GM19372 (cell line): ENCODE measurements at regions not wholly inside any gene's neighbourhood (a gene's known extent, or its start where the extent isn't known, plus 50 kb on each side); places are given as distances from the start of the nearest gene placed in this dataset.

Experiments used
- ATAC-seq: cut with Tn5 transposase; IDR thresholded peaks from one replicate; pipeline ENCODE4 v1.9.1; 2021; ENCODE audit warnings: mild to moderate bottlenecking, low read depth, moderate library complexity; ENCODE audit not compliant: unreplicated experiment

DNA sequence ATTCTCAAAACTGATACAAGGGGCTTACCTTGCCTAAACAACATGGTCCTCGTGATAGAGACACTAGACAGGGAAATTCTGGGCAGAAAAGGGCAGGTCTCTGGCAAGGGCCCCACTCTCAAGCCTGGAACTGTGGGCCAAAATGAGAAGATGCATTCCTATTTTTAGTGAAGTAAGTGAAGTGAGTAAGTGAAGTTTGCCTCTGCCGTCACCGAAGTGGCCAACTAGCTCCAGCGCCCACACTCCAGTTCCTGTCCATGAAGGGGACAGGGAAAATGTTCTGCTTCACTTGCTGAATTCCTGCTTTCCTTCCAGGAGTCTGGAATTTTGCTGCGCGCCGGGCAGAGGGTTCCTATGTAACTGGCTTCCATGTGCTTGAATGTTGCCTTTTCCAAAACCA is 1035.6 kb upstream of the TMEM132C start:
- no peak for ATAC-seq

GRCh38 chr12:127233016-127233415 is 1034.0 kb upstream of the TMEM132C start:
- ATAC-seq = no peak

GRCh38 chr12:127235761-127236160 is 1031.2 kb upstream of the TMEM132C start:
- ATAC-seq = no peak

GRCh38 chr12:127236491-127236890 is 1030.5 kb upstream of the TMEM132C start:
- ATAC-seq = no peak

- no peak for ATAC-seq
Measured at GRCh38 chr12:127237151-127237550, 1029.8 kb upstream of the TMEM132C start.

DNA sequence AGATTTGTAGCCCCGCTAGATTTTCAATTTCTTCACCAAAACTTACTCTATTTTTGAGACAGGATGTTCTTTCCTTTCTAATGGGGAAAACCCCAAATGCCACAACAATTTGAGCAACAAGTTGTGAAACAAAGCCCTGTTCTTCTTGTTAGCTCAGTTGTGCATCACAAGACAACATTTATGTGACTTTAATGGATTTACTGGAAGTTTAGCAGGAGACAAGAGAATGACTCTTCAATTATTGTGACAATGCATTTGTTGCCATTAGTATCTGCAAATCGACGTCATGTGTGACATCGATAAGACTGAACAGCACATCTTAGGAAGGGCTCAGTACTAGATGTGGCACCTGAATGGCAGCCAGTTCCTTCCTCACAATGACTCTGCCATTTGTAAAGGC is 1028.9 kb upstream of the TMEM132C start:
- no peak for ATAC-seq

DNA sequence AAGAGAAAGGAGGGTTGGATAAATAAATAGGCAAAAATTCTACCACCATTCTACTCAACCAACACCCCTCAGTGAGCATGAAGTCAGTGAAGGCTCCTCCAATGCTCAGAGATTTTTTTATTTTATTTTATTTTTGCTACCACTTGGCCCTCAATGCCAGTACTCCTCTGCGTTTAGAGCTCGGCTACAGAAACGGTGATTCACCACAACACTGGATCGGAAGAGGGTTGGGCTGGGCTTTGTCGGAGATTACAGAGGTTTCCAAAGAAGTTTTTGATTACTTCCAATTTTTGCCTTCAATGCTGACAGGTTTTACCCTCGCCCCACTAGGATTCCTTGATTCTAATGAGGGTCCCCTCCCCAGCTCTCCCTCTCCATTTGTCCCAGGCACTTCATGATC is 1027.2 kb upstream of the TMEM132C start:
- no peak for ATAC-seq

DNA sequence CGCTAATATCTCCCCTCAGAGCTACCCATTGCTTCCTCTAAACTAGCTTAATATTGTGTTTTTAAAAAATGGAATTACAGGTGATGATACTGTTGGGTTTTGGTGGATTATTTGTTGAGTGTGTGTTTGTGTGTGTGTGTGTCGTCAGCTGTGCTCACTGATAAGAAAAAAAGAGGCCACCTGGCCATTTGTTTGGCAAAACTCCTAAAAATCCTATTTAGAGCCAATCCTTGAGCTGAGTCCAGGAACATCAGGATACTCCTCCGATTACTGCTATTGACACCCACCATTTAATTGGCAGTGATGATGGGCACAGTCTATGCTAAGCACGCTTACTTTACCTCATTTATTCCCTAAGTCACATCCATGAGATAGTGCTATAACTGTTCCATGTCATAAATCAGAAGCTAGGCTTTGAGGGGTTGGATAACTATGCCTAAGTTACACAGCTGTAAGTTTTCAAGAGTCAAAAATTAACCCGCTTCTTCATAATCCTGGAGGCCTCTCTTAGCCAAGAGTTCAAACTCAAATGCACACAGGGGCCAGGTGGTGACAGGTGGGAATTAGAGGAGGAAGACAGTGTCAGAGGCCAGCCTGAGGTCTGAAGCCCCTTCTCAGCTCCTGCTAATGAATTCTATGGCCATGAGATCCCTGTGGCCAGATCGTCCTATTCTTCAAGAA is 1026.6 kb upstream of the TMEM132C start:
- ATAC-seq = no peak

GRCh38 chr12:127241072-127241817 is 1025.7 kb upstream of the TMEM132C start:
- ATAC-seq = no peak

DNA sequence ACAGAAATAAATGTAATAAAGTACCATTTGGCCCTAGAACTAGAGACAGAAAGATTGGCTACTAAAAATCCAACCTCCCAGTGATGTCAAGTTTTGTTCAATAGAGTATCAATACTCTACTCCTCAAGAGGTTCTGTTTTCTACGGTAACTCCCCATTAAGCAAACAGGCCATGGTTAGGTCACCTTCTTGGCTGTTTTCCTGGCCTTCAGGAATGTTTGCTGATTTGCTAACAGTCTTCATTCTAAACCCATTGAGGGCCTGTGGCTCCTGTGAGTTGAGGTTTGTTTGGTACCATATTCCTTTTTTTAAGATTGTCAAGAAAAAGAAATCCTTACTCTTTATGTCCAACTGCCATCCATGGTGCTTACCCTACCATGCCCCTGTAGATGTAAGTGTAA is 1022.0 kb upstream of the TMEM132C start:
- no peak for ATAC-seq

DNA sequence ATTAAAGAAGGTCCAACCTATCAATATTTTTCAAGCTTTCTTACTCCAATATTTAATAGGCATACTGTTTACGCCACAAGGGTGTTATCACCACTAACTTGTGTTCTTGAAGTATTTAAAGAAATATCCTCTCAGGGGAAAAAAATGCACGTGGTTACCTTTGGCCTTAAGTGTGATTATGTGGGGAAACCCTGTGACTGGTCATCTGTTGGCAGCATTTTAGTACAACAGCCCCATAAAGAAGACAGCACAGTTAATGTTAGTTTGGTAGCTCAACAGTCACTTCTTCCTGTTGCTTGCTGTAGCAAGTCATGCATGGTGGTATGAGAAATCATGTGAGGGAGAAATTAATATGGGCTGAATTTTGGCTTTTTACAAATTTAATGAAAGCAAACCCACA is 1021.5 kb upstream of the TMEM132C start:
- no peak for ATAC-seq

DNA sequence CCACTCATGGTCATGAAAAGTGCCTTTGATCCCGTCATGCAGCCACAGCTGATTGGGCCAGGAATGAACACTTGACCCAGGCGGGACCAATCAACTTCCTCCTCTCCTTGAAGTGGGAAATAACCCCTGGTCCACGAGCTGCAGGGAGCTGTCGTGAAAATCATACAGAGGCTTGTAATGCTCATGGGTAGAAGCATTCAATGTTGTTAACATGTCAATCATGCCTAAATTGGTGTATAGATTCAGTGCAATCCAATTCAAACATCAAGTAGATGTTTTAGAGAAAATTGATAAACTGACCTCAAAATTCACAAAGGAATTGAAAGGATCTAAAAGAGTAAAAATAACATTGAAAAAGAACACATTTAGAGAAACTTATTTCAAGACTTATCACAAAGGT is 1019.0 kb upstream of the TMEM132C start:
- no peak for ATAC-seq

DNA sequence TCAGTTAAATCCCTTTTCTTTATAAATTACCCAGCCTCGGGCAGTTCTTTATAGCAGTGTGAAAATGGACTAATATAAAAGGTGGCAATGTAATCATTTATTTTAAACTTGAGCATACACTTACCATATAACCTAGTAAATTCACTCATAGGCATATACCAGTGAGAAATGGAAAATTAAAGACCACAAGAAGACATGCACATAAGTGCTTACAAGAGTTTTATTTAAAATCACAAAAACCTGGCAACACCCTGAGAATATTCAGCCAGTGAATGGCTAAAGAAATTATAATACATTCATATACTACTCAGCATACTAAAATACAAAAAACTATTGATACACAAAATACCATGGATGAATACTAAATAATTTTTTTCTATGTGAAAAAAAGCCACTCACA is 1017.5 kb upstream of the TMEM132C start:
- no peak for ATAC-seq

DNA sequence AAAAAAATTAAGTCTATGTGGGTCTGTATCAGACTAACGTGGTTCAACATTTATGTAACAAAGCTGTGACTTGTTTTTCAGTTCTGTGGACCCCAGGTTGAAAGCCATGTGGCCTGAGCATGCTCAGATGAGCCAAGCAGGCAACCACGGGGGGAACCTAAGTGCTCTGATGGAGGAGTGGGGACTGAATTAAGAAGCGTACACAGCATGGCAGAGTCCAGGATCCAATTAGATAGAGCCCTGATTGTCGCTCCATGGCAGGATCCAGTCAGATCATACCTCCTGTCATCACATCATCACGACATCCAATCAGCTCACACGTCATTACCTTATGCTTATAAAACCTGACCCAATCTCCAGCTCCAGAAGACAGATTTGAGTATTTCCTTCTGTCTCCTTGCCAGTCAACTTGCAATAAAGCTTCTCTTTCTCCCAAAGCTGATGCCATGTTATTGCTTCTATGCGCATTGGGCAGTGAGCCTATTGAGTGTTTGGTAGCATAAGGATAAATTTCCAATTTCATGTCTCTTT is 1013.1 kb upstream of the TMEM132C start:
- no peak for ATAC-seq

DNA sequence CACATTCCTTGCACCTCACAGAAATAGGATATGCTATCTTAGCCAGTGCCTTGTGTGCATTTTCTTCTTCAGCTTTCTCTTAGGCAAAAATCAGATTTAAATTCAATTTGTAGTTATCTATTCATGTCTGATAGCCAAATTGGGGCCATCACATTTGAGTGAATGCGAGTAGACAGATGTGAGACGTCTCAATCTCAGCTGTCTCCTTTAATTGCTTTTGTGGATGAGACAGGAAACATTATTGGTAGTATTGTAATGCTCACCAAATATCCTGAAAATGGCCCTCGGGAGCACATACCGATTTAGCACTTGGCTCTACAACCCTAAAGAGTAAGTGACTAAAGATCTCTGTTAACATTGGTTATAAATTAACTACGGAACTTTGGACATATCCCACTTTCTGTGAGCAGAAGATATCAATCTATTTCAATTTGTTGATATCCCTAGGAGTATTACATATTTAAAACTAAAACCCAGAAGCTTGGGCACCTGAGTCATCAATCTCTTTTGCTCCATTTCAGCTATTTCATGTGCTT is 1012.5 kb upstream of the TMEM132C start:
- no peak for ATAC-seq

DNA sequence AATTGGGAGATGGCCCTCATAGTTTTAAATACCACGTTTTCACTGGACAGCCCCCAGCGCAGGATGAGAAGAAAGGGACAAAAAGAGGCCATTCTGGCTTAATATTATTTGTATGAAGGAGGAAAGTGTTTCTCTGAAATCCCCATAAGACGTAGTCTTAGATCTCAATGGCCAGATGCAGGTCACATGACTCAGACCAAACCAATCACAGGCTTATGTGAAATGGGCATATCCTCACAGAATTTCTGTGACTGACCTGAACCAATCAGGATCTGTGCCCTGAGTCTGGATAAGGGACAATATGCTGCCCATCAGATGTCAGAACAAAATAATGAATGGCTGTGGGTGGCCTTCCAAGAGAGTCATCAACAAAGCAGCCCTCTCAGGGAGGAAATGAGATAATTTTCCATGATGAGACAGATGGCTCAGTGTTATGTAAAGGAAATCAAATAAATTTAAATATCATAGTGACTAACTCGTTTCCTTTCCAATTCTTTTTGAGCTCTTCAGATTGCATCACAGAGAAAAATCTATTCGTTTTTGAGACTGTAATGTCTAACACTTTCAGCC is 1009.5 kb upstream of the TMEM132C start:
- no peak for ATAC-seq

- no peak for ATAC-seq
Measured at GRCh38 chr12:127260531-127260930, 1006.4 kb upstream of the TMEM132C start.

DNA sequence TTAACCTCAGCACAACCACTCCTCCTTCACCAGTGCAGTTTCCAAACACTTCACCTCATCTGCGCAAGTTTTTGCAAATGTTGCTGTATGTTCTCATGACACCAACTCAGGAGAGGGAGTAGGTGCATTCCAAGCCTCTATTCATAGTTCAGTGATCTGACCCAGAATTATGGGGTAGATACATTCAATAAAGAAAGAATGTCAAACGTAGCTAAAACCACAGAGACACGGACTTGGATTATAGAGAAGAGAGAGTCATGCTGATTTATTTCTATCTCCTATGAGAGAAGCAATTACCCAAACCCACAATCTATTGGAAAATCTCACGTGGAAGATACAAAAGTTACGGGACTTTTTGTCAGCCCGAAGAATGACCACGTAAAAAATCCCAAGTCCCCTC is 1006.0 kb upstream of the TMEM132C start:
- no peak for ATAC-seq

DNA sequence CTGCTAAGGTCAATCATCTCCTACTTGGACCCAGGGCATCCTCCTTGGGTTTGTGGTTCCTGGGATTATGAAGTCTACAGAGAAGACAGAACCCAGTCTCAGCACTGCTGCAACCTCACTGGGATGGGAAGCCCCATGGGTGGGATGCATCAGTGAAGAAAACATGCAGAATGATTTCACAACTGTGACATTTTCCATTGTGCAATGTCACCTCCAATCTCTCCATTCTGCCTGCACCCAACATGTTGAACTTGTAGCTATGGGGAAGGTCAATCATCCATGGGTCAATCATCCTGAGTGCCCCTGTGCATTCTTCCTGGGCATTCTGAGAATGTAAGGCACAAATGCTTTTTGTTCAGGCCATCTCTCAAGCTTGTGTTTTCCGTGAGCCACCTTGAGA is 1004.4 kb upstream of the TMEM132C start:
- no peak for ATAC-seq

GRCh38 chr12:127263621-127264020 is 1003.3 kb upstream of the TMEM132C start:
- ATAC-seq = no peak

GRCh38 chr12:127267128-127267527 is 999.8 kb upstream of the TMEM132C start:
- ATAC-seq = no peak
